ENCODE measurements at regions not wholly inside any gene's neighbourhood (a gene's known extent, or its start where the extent isn't known, plus 50 kb on each side); places are given as distances from the start of the nearest gene placed in this dataset.

DNA sequence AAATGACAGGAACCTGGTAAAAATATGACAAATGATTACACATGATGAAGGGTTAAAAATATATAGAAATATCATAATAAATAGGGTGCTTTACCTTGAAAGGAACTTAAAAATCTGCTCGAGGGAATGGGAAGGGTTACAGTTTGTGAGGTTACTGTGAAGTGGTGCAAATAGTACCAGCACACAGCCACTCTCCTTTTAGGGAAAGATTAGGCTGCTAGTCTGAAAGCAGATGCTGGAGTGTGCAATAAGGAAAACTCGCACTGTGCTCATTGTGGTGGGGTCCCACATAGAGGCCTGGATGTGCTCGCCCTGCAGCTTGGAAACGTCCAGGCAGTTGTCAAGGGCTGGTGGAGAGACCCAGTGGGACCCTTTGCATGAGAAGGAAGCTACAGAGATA is 145.9 kb upstream of the TBX20 start:
- H3K4me1 ChIP-seq, result no peaks in the 10 kb centered on the region
- H3K9me3 ChIP-seq, result no peaks in the 10 kb centered on the region
- no peak overlapping the region for H3K4me3 ChIP-seq
- intact Hi-C loops (cut with DNase I), result no loop called here
- no peaks in the 10 kb centered on the region for H3K36me3 ChIP-seq
- no peak for TF ChIP-seq POLR2AphosphoS5 (IDR thresholded peaks at IDR 0.05)
- TF ChIP-seq EP300 (IDR thresholded peaks at IDR 0.05), result no peak
- no peak for TF ChIP-seq POLR2A (IDR thresholded peaks at IDR 0.05)
- TF ChIP-seq, protein P1, sequence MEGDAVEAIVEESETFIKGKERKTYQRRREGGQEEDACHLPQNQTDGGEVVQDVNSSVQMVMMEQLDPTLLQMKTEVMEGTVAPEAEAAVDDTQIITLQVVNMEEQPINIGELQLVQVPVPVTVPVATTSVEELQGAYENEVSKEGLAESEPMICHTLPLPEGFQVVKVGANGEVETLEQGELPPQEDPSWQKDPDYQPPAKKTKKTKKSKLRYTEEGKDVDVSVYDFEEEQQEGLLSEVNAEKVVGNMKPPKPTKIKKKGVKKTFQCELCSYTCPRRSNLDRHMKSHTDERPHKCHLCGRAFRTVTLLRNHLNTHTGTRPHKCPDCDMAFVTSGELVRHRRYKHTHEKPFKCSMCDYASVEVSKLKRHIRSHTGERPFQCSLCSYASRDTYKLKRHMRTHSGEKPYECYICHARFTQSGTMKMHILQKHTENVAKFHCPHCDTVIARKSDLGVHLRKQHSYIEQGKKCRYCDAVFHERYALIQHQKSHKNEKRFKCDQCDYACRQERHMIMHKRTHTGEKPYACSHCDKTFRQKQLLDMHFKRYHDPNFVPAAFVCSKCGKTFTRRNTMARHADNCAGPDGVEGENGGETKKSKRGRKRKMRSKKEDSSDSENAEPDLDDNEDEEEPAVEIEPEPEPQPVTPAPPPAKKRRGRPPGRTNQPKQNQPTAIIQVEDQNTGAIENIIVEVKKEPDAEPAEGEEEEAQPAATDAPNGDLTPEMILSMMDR (IDR thresholded peaks at IDR 0.05), result no peak
- DNase-seq, result no peak
- WGBS, 2 donors, result 53 to 78% methylated on average over 4 of the region's 4 CpGs
- H3K27me3 ChIP-seq, result no peaks in the 10 kb centered on the region
- H3K27ac ChIP-seq, result no peak overlapping the region

DNA sequence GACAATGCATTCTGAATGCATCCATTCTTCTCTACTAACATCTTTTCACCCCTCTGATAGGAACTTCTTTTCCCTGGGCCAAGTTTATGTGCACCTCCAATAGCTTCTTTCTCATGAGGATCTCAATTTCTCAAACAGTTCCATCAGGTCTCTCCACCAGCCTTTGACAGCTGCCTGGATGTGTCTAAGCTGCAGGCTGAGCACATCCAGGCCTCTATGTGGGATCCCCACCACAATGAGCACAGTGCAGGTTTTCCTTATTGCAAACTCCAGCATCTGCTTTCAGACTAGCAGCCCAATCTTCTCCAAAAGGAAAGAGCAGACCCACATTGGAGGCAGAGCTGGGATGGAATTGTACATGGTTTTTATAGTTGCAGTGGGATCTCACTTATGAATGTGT is 145.3 kb upstream of the TBX20 start:
- H3K4me1 ChIP-seq, result no peaks in the 10 kb centered on the region
- H3K9me3 ChIP-seq, result no peaks in the 10 kb centered on the region
- intact Hi-C loops (cut with DNase I), result no loop called here
- no peak overlapping the region for H3K27ac ChIP-seq
- no peaks in the 10 kb centered on the region for H3K36me3 ChIP-seq
- TF ChIP-seq, protein P1 (IDR thresholded peaks at IDR 0.05), result no peak
- TF ChIP-seq EP300 (IDR thresholded peaks at IDR 0.05) (no peak), POLR2A (IDR thresholded peaks at IDR 0.05) (no peak)
- H3K4me3 ChIP-seq, result no peak overlapping the region
- no peak for DNase-seq
- H3K27me3 ChIP-seq, result no peaks in the 10 kb centered on the region

- WGBS, 2 donors, result 54 to 55% methylated on average over 4 of the region's 4 CpGs
- no peaks in the 10 kb centered on the region for H3K36me3 ChIP-seq
- H3K9me3 ChIP-seq, result no peaks in the 10 kb centered on the region
- H3K4me3 ChIP-seq, result no peak overlapping the region
- H3K27ac ChIP-seq, result no peak overlapping the region
- no peaks in the 10 kb centered on the region for H3K4me1 ChIP-seq
- intact Hi-C loops (cut with DNase I), result no loop called here
- no peak for DNase-seq
- TF ChIP-seq POLR2AphosphoS5 (IDR thresholded peaks at IDR 0.05) (no peak), EP300 (IDR thresholded peaks at IDR 0.05) (no peak), POLR2A (IDR thresholded peaks at IDR 0.05) (no peak)
- TF ChIP-seq, protein P1 (IDR thresholded peaks at IDR 0.05), result no peak
- H3K27me3 ChIP-seq, result no peaks in the 10 kb centered on the region
Measured at GRCh38 chr7:35398518-35398917, 144.6 kb upstream of the TBX20 start.

DNA sequence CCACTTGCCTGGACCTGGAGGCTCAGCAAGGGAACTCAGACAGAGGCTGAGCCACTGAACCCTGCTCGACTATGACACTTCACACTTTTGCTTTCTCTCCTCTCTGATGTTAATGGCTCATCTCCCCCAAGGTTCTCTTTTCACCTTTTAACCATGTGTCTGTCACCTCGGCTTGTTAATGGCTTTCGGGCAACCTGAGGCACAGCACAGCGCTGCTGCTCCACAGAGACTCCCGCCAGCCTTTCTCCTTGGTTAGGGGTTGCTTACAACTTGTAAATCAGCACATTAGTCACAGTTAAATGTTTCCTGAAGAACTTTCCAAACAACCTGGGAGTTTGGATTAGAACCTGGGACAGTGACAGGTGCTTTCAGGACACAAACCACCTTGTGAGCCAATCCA is 136.2 kb upstream of the TBX20 start:
- 68 to 69% methylated on average over 5 of the region's 5 CpGs for WGBS, 2 donors
- no peak for TF ChIP-seq POLR2A (IDR thresholded peaks at IDR 0.05)
- TF ChIP-seq, protein P1 (IDR thresholded peaks at IDR 0.05), result no peak
- no peak for TF ChIP-seq POLR2AphosphoS5 (IDR thresholded peaks at IDR 0.05)
- TF ChIP-seq EP300 (IDR thresholded peaks at IDR 0.05), result no peak
- intact Hi-C loops (cut with DNase I), result no loop called here

DNA sequence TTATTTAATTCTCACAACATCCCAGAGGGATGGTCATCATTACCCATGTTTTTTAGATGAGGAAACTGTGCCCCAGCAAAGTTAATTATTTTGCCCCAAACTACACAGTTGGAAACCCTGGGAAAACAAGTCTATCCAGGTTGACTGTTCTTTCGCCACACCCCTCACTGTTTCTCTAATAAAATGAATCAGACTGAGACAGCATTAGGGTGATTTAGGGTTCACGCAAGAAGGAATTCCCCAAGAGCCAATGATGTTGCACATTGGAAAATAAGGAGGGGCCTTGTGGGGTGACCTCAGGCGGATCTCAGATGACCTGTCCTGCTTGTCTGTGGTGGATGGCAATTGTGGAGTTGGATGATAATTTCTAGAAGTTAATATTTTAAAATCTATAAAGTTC is 135.7 kb upstream of the TBX20 start:
- Histone ChIP-seq H3K4me3 (no peak overlapping the region), H3K36me3 (no peaks in the 10 kb centered on the region), H3K27me3 (no peaks in the 10 kb centered on the region), H3K9me3 (no peaks in the 10 kb centered on the region), H3K27ac (no peak overlapping the region), H3K4me1 (no peaks in the 10 kb centered on the region)
- TF ChIP-seq POLR2AphosphoS5 (IDR thresholded peaks at IDR 0.05), result no peak
- TF ChIP-seq POLR2A (IDR thresholded peaks at IDR 0.05), result no peak
- TF ChIP-seq EP300 (IDR thresholded peaks at IDR 0.05), result no peak
- TF ChIP-seq, protein P1 (IDR thresholded peaks at IDR 0.05), result no peak
- 49 to 82% methylated on average over 3 of the region's 3 CpGs for WGBS, 2 donors
- intact Hi-C loops (cut with DNase I), result no loop called here
- no peak for DNase-seq

More for the DNA sequence above, 136.2 kb upstream of the TBX20 start:
- Histone ChIP-seq H3K4me3 (no peak overlapping the region), H3K27me3 (no peaks in the 10 kb centered on the region), H3K27ac (no peak overlapping the region), H3K36me3 (no peaks in the 10 kb centered on the region), H3K4me1 (no peaks in the 10 kb centered on the region), H3K9me3 (no peaks in the 10 kb centered on the region)
- DNase-seq, result no peak

Measured in sigmoid colon (tissue), 6 donors.